Ovary (tissue), 7 donors: ENCODE measurements at regions not wholly inside any gene's neighbourhood (a gene's known extent, or its start where the extent isn't known, plus 50 kb on each side); places are given as distances from the start of the nearest gene placed in this dataset.

Experiments
- DNase-seq, 5 donors: peaks; one replicate each; pipeline ENCODE4 v3.0.0-alpha.2; 2019 to 2020
- H3K27ac ChIP-seq, 2 donors: fragments of 200-600 bp; one replicate each; pipeline versions ENCODE4 v1.5.1 to v1.8.0; 2019 to 2022
- H3K27me3 ChIP-seq: fragments of 200-600 bp; one replicate; pipeline ENCODE4 v1.8.0; 2022
- H3K36me3 ChIP-seq: fragments of 200-600 bp; sonication (generic); one replicate; pipeline ENCODE4 v1.5.1; 2019
- H3K4me1 ChIP-seq: one replicate; pipeline ENCODE4 v1.8.1; 2013; ENCODE audit warnings: mild to moderate bottlenecking, moderate library complexity; ENCODE audit not compliant: insufficient read depth
- H3K4me3 ChIP-seq: fragments of 200-600 bp; sonication (generic); one replicate; pipeline ENCODE4 v1.5.1; 2017
- H3K9me3 ChIP-seq, 2 donors: fragments of 200-600 bp in 1 of 2; sonication (generic) in 1 of 2; one replicate each; pipeline versions ENCODE4 v1.5.1 to v1.8.1; 2013 to 2019; ENCODE audit warnings: mild to moderate bottlenecking in 1 of 2, moderate library complexity in 1 of 2
- EP300 ChIP-seq: sonication (generic); formaldehyde crosslinking; IDR thresholded peaks from one replicate; pipeline ENCODE4 v1.6.1; 2017; ENCODE audit warnings: antibody characterized with exemption
- POLR2A ChIP-seq: fragments of 450-650 bp; IDR thresholded peaks from one replicate; pipeline ENCODE4 v1.6.1; 2017; ENCODE audit warnings: antibody characterized with exemption, mild to moderate bottlenecking, moderate library complexity
- WGBS, 3 donors: extraction: QIAGEN DNeasy Blood & Tissue Kit in 1 of 3; methylation state at CpG; one replicate each; pipeline versions ENCODE4 v1.1.5 to v1.1.7; 2013 to 2017; 5-methylcytosine and 5-hydroxymethylcytosine counted together
- intact Hi-C, 4 donors: fragments of 100-400 bp; cut with DNase I; formaldehyde crosslinking; loops; one replicate each; pipeline versions ENCODE4 v1.11.0 to v1.15.1; 2022 to 2023
- TF ChIP-seq, protein P1 (sequence below), 3 donors: fragments of 450-650 bp in 2 of 3; fragments of 200-600 bp in 1 of 3; IDR thresholded peaks; one replicate each; pipeline versions ENCODE4 v1.5.1 to v1.8.0; 2016 to 2022; ENCODE audit warnings: antibody characterized with exemption in 3 of 3, mild to moderate bottlenecking in 1 of 3
- donor health status: DM: no; HTN: no; CAD: no; lungs with moderate emphysema.
- donor health status: DM: no; HTN: no; CAD: no.
- donor health status: Bipolar disorder and iron deficiency.
- donor health status: DM: no; HTN: no; CAD: no.
- donor health status: DM: yes; HTN: yes; CAD: no.

DNA sequence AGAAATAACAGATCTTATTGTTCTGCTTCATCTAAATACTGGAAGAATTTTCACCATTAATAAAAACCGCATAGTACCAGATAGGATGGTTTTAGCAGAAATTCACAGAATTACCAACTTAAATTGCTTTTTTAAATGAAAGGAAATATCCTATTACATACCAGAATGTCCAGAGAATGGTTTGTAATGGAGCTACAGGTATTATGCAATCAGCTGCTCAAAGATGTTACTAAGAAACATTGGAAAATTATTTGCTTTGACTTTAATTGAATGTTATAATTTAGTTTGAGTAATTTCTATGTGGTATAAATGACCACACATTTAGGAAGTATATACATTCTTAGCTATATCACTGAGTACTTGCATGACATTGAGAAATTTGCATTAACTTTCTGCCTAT, 338.3 kb downstream of the ETV1 start:
- Histone ChIP-seq H3K27me3 (no peaks in the 10 kb centered on the region), H3K9me3 (no peaks in the 10 kb centered on the region), H3K4me1 (no peaks in the 10 kb centered on the region), H3K36me3 (no peaks in the 10 kb centered on the region), H3K27ac (no peak overlapping the region), H3K4me3 (no peak overlapping the region)
- no peak for DNase-seq
- intact Hi-C loops = no loop called here
- TF ChIP-seq EP300 (no peak), POLR2A (no peak)
- TF ChIP-seq, protein P1, sequence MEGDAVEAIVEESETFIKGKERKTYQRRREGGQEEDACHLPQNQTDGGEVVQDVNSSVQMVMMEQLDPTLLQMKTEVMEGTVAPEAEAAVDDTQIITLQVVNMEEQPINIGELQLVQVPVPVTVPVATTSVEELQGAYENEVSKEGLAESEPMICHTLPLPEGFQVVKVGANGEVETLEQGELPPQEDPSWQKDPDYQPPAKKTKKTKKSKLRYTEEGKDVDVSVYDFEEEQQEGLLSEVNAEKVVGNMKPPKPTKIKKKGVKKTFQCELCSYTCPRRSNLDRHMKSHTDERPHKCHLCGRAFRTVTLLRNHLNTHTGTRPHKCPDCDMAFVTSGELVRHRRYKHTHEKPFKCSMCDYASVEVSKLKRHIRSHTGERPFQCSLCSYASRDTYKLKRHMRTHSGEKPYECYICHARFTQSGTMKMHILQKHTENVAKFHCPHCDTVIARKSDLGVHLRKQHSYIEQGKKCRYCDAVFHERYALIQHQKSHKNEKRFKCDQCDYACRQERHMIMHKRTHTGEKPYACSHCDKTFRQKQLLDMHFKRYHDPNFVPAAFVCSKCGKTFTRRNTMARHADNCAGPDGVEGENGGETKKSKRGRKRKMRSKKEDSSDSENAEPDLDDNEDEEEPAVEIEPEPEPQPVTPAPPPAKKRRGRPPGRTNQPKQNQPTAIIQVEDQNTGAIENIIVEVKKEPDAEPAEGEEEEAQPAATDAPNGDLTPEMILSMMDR (IDR thresholded peaks at IDR 0.05) = no peak
- WGBS, 3 donors = 90 to 97% (median 94%) methylated on average over 1 of the region's 1 CpG

DNA sequence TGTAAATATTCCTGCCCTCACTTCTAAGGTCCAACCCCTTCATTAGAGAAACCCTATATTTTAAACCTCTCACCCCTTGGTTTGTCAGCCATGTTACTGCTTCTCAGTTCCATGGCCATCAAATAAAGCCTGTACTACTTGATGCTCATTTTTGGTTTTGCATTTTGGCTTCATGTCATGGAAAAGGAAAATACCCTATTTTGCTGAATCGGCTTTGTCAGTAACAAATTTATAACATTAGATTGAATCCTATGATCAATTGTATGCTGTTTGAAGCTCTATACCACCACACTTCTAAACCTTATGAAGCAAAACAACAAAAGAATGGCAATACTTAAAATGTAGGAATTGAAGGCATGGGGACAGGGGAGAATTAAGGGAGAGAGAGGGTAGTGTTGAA, 333.1 kb downstream of the ETV1 start:
- Histone ChIP-seq H3K9me3 (no peaks in the 10 kb centered on the region), H3K27ac (no peak overlapping the region), H3K4me3 (no peak overlapping the region), H3K27me3 (no peaks in the 10 kb centered on the region), H3K4me1 (no peaks in the 10 kb centered on the region), H3K36me3 (no peaks in the 10 kb centered on the region)
- intact Hi-C loops = no loop called here
- WGBS, 3 donors = 51 to 93% (median 64%) methylated on average over 1 of the region's 1 CpG
- DNase-seq = no peak
- TF ChIP-seq POLR2A (no peak), EP300 (no peak)
- TF ChIP-seq, protein P1 (IDR thresholded peaks at IDR 0.05) = no peak

DNA sequence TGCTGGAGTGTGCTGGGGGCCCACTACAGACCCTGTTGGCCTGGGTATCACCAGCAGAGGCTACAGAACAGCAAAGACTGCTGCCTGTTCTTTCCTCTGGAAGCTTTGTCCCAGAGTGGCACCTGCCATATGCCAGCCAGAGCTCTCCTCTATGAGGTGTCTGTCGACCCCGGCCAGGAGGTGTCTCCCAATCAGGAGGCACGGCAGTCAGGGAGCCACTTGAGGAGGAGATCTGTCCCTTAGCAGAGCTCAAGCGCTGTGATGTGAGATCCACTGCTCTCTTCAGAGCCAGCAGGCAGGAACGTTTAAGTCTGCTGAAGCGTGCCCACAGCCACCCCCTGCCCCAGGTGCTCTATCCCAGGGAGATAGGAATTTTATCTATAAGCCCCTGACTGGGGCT, 316.2 kb downstream of the ETV1 start:
- no peak for TF ChIP-seq EP300
- TF ChIP-seq POLR2A = no peak
- TF ChIP-seq, protein P1 (IDR thresholded peaks at IDR 0.05) = no peak
- no peak for DNase-seq
- Histone ChIP-seq H3K36me3 (no peaks in the 10 kb centered on the region), H3K27ac (no peak overlapping the region), H3K4me3 (no peak overlapping the region), H3K27me3 (no peaks in the 10 kb centered on the region), H3K9me3 (no peaks in the 10 kb centered on the region), H3K4me1 (no peaks in the 10 kb centered on the region)
- intact Hi-C loops = no loop called here
- WGBS, 3 donors = 81 to 97% (median 89%) methylated on average over 6 of the region's 6 CpGs

DNA sequence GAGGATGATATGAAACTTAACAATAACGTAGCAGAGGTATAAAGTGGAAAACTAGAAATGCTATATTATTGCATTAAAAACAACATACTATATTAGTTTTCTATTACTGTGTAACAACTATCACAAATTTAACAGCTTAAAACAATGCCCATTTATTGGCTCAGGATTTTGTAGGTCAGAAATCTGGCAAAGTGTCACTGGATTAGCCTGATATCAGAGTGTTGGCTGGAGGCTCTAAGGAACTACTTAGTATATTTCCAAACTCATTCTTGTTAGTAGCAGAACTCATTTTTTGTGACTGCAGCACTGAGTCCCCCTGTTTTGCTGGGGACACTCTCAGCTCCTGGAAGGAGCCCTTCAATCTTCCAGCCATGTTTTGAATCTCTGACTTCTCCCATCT, 306.8 kb downstream of the ETV1 start:
- no peaks in the 10 kb centered on the region for H3K36me3 ChIP-seq
- H3K27ac ChIP-seq = no peak overlapping the region
- no peaks in the 10 kb centered on the region for H3K9me3 ChIP-seq
- no peaks in the 10 kb centered on the region for H3K4me1 ChIP-seq
- TF ChIP-seq POLR2A = no peak
- TF ChIP-seq, protein P1 (IDR thresholded peaks at IDR 0.05) = no peak
- no peak for TF ChIP-seq EP300
- intact Hi-C loops = no loop called here
- 44 to 76% (median 52%) methylated on average over 1 of the region's 1 CpG for WGBS, 3 donors
- no peaks in the 10 kb centered on the region for H3K27me3 ChIP-seq
- H3K4me3 ChIP-seq = no peak overlapping the region
- DNase-seq = no peak

DNA sequence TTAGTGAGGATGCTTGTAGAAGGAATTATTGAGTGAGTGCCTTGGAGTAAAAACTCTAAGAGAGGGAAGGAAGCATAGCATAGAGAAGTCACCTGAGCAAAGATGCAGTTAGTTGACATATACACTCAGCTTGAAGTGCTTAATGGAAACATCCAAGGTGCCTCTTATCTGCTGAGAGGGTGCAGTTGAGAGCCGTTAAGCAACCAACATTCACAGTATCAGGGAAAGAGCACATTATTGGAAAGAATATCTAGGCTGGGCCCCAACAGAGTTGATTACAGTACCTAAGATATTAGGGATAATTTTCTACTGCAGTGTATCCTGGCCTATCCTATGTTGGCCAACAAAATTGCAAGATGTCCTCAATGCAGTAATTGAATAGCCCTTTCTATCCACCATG, 302.0 kb downstream of the ETV1 start:
- intact Hi-C loops = no loop called here
- no peak overlapping the region for H3K27ac ChIP-seq
- no peaks in the 10 kb centered on the region for H3K36me3 ChIP-seq
- H3K4me3 ChIP-seq = no peak overlapping the region
- 67 to 73% (median 70%) methylated on average over 1 of the region's 1 CpG for WGBS, 3 donors
- H3K4me1 ChIP-seq = no peaks in the 10 kb centered on the region
- no peaks in the 10 kb centered on the region for H3K27me3 ChIP-seq
- TF ChIP-seq, protein P1 (IDR thresholded peaks at IDR 0.05) = no peak
- TF ChIP-seq POLR2A = no peak
- TF ChIP-seq EP300 = no peak
- DNase-seq = no peak
- no peaks in the 10 kb centered on the region for H3K9me3 ChIP-seq
